K562 (cell line): ENCODE measurements at regions not wholly inside any gene's neighbourhood (a gene's known extent, or its start where the extent isn't known, plus 50 kb on each side); places are given as distances from the start of the nearest gene placed in this dataset.
A peak's percentile ranks its signal among the peaks of the same experiment; 100 is the strongest.

Experiments
- ATAC-seq: fragments of 200-7000 bp; cut with Tn5 transposase; 3 replicates; pipeline ENCODE4 v1.9.1; 2020; ENCODE audit warnings: moderate library complexity
- BruUV-seq: library from RNA; stranded (reverse); fragments of 400-500 nt; replicated peaks from 2 replicates; lab custom pipeline; 2021; lab: Mats Ljungman, UMichigan
- CTCF ChIA-PET: fragments of 300-600 bp; formaldehyde crosslinking; extraction: SDS; loops from one replicate; lab custom pipeline; 2021; ENCODE audit warnings: low intra/inter-chr PET ratio; lab: Yijun Ruan, JAX
- POLR2A ChIA-PET: fragments of 300-600, 350-650 bp; sonication (Branson Sonifier 250); formaldehyde crosslinking; extraction: SDS; loops from one replicate; lab custom pipeline; 2021; ENCODE audit warnings: antibody characterized with exemption, inconsistent platforms; lab: Yijun Ruan, JAX
- DNase-seq, 4 experiments: peaks; one replicate each; pipeline versions ENCODE4 v3.0.0 to v3.0.0-alpha.2; 2011 to 2018; ENCODE audit warnings: low spot score in 3 of 4, mixed read lengths in 3 of 4; ENCODE audit errors: extremely low read depth in 1 of 4
- FAIRE-seq: peaks from 2 replicates; lab custom pipeline; 2011; peaks lifted over from hg19 to GRCh38; lab: Jason Lieb, UNC
- H2AFZ ChIP-seq: 2 replicates; pipeline ENCODE4 v1.6.0; 2011; ENCODE audit warnings: low read depth, low read length, control low read depth, inconsistent platforms
- H3K27ac ChIP-seq: fragments of 200-600 bp; 3 replicates; pipeline ENCODE4 v1.8.0; 2011; ENCODE audit warnings: low read depth, mild to moderate bottlenecking, control low read depth, inconsistent platforms, low read length, moderate library complexity, mixed read lengths; ENCODE audit errors: extremely low read depth
- H3K27me3 ChIP-seq, 2 experiments: fragments of 300-600 bp in 1 of 2; 2 replicates in 1 of 2; 3 replicates in 1 of 2; pipeline versions ENCODE4 v1.6.0 to v1.8.0; 2011; ENCODE audit warnings: inconsistent platforms in 2 of 2, low read length in 2 of 2, mild to moderate bottlenecking in 1 of 2, mixed read lengths in 1 of 2, moderate library complexity in 1 of 2; ENCODE audit not compliant: control insufficient read depth in 2 of 2, insufficient read depth in 2 of 2
- H3K36me3 ChIP-seq: fragments of 300-600 bp; 3 replicates; pipeline ENCODE4 v1.8.0; 2011; ENCODE audit warnings: mild to moderate bottlenecking, low read length, inconsistent platforms; ENCODE audit not compliant: control insufficient read depth, insufficient read depth
- H3K4me1 ChIP-seq, 2 experiments: fragments of 200-600 bp in 1 of 2; replicated peaks in 1 of 2; 2 replicates in 1 of 2; 3 replicates in 1 of 2; pipeline versions ENCODE4 v1.5.1 to v1.8.0; 2011; ENCODE audit warnings: inconsistent platforms in 2 of 2, low read length in 2 of 2, mild to moderate bottlenecking in 1 of 2, mixed read lengths in 1 of 2, moderate library complexity in 1 of 2; ENCODE audit not compliant: control insufficient read depth in 2 of 2, insufficient read depth in 2 of 2
- H3K4me2 ChIP-seq: 2 replicates; pipeline ENCODE4 v1.6.1; 2011; ENCODE audit warnings: low read length, control low read depth, inconsistent platforms, mixed read lengths; ENCODE audit not compliant: insufficient read depth
- H3K4me3 ChIP-seq: fragments of 200-600 bp; sonication (generic), shearing (Covaris generic); 2 replicates; pipeline ENCODE4 v1.5.1; 2016; ENCODE audit warnings: control low read depth, inconsistent platforms
- H3K79me2 ChIP-seq: fragments of 200-600 bp; 3 replicates; pipeline ENCODE4 v1.8.0; 2011; ENCODE audit warnings: low read length, inconsistent platforms; ENCODE audit not compliant: control insufficient read depth, insufficient read depth
- H3K9ac ChIP-seq, 2 experiments: 2 replicates each; pipeline versions ENCODE4 v1.6.0 to v1.6.1; 2011; ENCODE audit warnings: low read depth in 2 of 2, low read length in 2 of 2, control low read depth in 1 of 2, inconsistent platforms in 1 of 2, mild to moderate bottlenecking in 1 of 2, mixed read lengths in 1 of 2; ENCODE audit not compliant: insufficient read depth in 1 of 2
- H3K9me1 ChIP-seq: one replicate; pipeline ENCODE4 v1.6.0; 2011; ENCODE audit warnings: inconsistent platforms, mild to moderate bottlenecking, low read length, moderate library complexity; ENCODE audit not compliant: control insufficient read depth, insufficient read depth
- H3K9me3 ChIP-seq: replicated peaks from 2 replicates; pipeline ENCODE4 v1.5.1; 2011; ENCODE audit warnings: low read depth, low read length, inconsistent platforms; ENCODE audit not compliant: control insufficient read depth, insufficient read depth
- H4K20me1 ChIP-seq: replicated peaks from 2 replicates; pipeline ENCODE4 v1.6.1; 2011; ENCODE audit warnings: low read length, inconsistent platforms, mixed read lengths; ENCODE audit not compliant: control insufficient read depth, insufficient read depth
- CEBPB ChIP-seq: fragments of 450-650 bp; IDR thresholded peaks from 2 replicates; pipeline ENCODE4 v1.6.1; 2016; ENCODE audit warnings: missing genetic modification characterization, missing compliant biosample characterization
- CEBPG ChIP-seq, 3 experiments: fragments of 200-800 bp in 1 of 3; sonication (Bioruptor generic) in 1 of 3; sonication (generic) in 1 of 3; formaldehyde crosslinking in 1 of 3; IDR thresholded peaks in 2 of 3; conservative IDR thresholded peaks in 1 of 3; 2 replicates each; pipeline versions ENCODE4 v1.6.1 to v1.8.0; 2016 to 2022; ENCODE audit warnings: missing compliant biosample characterization in 2 of 3, missing genetic modification characterization in 2 of 3, mild to moderate bottlenecking in 1 of 3, missing genetic modification reagents in 1 of 3
- HNRNPL ChIP-seq: fragments of 200-400 bp; formaldehyde crosslinking; IDR thresholded peaks from 2 replicates; pipeline ENCODE4 v1.6.1; 2017; ENCODE audit warnings: low read depth, mild to moderate bottlenecking, low read length
- NELFE ChIP-seq: IDR thresholded peaks from 2 replicates; pipeline ENCODE4 v1.6.1; 2011; ENCODE audit warnings: mild to moderate bottlenecking; ENCODE audit not compliant: insufficient read depth, insufficient read length
- PHB2 ChIP-seq: fragments of 450-650 bp; IDR thresholded peaks from 2 replicates; pipeline ENCODE4 v1.6.1; 2017; ENCODE audit warnings: low read depth
- SIN3B ChIP-seq: fragments of 450-650 bp; IDR thresholded peaks from 2 replicates; pipeline ENCODE4 v1.6.1; 2017; ENCODE audit warnings: low read depth, mild to moderate bottlenecking, moderate library complexity
- WHSC1 ChIP-seq: IDR thresholded peaks from one replicate; pipeline ENCODE4 v1.6.1; 2012; ENCODE audit warnings: low read length, control low read depth, inconsistent platforms
- ZFP30 ChIP-seq: fragments of 250-450 bp; sonication (Bioruptor Pico); IDR thresholded peaks from 2 replicates; pipeline ENCODE4 v1.8.0; 2022; ENCODE audit warnings: moderate library complexity, mild to moderate bottlenecking, inconsistent platforms, borderline replicate concordance
- ZNF12 ChIP-seq: sonication (generic); formaldehyde crosslinking; IDR thresholded peaks from 2 replicates; pipeline ENCODE4 v1.4.0; 2020; ENCODE audit warnings: mild to moderate bottlenecking, missing genetic modification reagents
- ZNF408 ChIP-seq: fragments of 250-450 bp; sonication (Bioruptor Pico); IDR thresholded peaks from 2 replicates; pipeline ENCODE4 v1.4.0; 2020; ENCODE audit warnings: low read depth, mild to moderate bottlenecking, moderate library complexity
- ZNF609 ChIP-seq: sonication (generic); formaldehyde crosslinking; IDR thresholded peaks from 2 replicates; pipeline ENCODE4 v1.8.1; 2023; ENCODE audit warnings: missing genetic modification reagents, mild to moderate bottlenecking, borderline replicate concordance
- WGBS: fragments of 100-300 bp; shearing (Covaris generic); methylation state at CpG from one replicate; pipeline ENCODE4 v1.1.6; 2016; ENCODE audit warnings: low coverage, mixed read lengths; ENCODE audit not compliant: insufficient coverage; ENCODE audit errors: missing lambda C conversion rate; 5-methylcytosine and 5-hydroxymethylcytosine counted together
- in situ Hi-C: fragments of 300-500 bp; cut with MboI; formaldehyde crosslinking; loops from 4 replicates; pipeline ENCODE4 v1.15.0; 2018; ENCODE audit warnings: inconsistent platforms, mixed read lengths
- intact Hi-C: fragments of 100-400 bp; cut with micrococcal nuclease; formaldehyde crosslinking; loops from 2 replicates; pipeline ENCODE4 v1.14.2; 2022
- TF ChIP-seq, protein P1 (sequence below): fragments of 250-450 bp; sonication (Bioruptor Pico); IDR thresholded peaks from 2 replicates; pipeline ENCODE4 v1.8.0; 2021; ENCODE audit warnings: borderline replicate concordance, mild to moderate bottlenecking, moderate library complexity; ENCODE audit not compliant: poor library complexity, severe bottlenecking
- TF ChIP-seq, protein P2 (sequence below), 2 experiments: fragments of 450-650 bp in 1 of 2; sonication (generic) in 1 of 2; formaldehyde crosslinking in 1 of 2; IDR thresholded peaks in 1 of 2; conservative IDR thresholded peaks in 1 of 2; 2 replicates each; pipeline versions ENCODE4 v1.6.1 to v1.8.1; 2016 to 2023; ENCODE audit warnings: mild to moderate bottlenecking in 2 of 2, moderate library complexity in 2 of 2, inconsistent platforms in 1 of 2, missing genetic modification reagents in 1 of 2

GRCh38 chr2:176446718-176447414 is 177.6 kb downstream of the MTX2 start (continued):
- TF ChIP-seq SIN3B (no peak), ZNF609 (CRISPR knock-in tag) (no peak)
- TF ChIP-seq, all 486 proteins: peak for 0

GRCh38 chr2:176447616-176448015 is 178.4 kb downstream of the MTX2 start:
- DNase-seq, result peak in 1 of 4 experiments; percentile 10
- no peak overlapping the region for H3K4me3 ChIP-seq
- no peaks in the 10 kb centered on the region for H3K9me1 ChIP-seq
- no peak for ATAC-seq
- peaks cover 0 to 3% of the 10 kb centered on the region in 2 experiments; a peak in 2 of 5 replicates for H3K27me3 ChIP-seq
- H4K20me1 ChIP-seq, result no peaks in the 10 kb centered on the region
- POLR2A ChIA-PET, result interaction anchor here (0.9 to 1.2 kb wide), 3 partner anchors 9 to 315 kb away, joined by 3 read pairs; no protein-coding TSS in a partner anchor
- H3K36me3 ChIP-seq, result no peaks in the 10 kb centered on the region
- no peak overlapping the region for H3K9ac ChIP-seq
- intact Hi-C loops, result no loop called here
- CTCF ChIA-PET, result no interaction called here
- no peak overlapping the region for H3K27ac ChIP-seq
- H3K79me2 ChIP-seq, result no peaks in the 10 kb centered on the region
- no peaks in the 10 kb centered on the region for H3K4me1 ChIP-seq
- 0% methylated on average over 1 of the region's 1 CpG for WGBS
- no peak overlapping the region for H3K4me2 ChIP-seq
- FAIRE-seq, result no peak
- no TSS peak for BruUV-seq
- no peak overlapping the region for H2AFZ ChIP-seq
- H3K9me3 ChIP-seq, result no peaks in the 10 kb centered on the region
- in situ Hi-C loops, result no loop called here
- TF ChIP-seq, protein P1, sequence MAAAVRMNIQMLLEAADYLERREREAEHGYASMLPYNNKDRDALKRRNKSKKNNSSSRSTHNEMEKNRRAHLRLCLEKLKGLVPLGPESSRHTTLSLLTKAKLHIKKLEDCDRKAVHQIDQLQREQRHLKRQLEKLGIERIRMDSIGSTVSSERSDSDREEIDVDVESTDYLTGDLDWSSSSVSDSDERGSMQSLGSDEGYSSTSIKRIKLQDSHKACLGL (CRISPR knock-in tag), result no peak
- no peak for TF ChIP-seq HNRNPL
- no peak for TF ChIP-seq WHSC1
- TF ChIP-seq CEBPG (CRISPR knock-in tag; IDR thresholded peaks at IDR 0.05), result no peak
- peak; percentile 62 to 83 for TF ChIP-seq CEBPG (tag; conservative IDR thresholded peaks at IDR 0.05 in 1 of 2, IDR thresholded peaks at IDR 0.05 in 1 of 2)
- TF ChIP-seq PHB2, result no peak
- TF ChIP-seq, protein P2, sequence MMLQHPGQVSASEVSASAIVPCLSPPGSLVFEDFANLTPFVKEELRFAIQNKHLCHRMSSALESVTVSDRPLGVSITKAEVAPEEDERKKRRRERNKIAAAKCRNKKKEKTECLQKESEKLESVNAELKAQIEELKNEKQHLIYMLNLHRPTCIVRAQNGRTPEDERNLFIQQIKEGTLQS (IDR thresholded peaks at IDR 0.05), result no peak
- TF ChIP-seq, protein P2 (CRISPR knock-in tag; conservative IDR thresholded peaks at IDR 0.05), result no peak
- no peak for TF ChIP-seq ZNF12 (CRISPR knock-in tag)
- TF ChIP-seq NELFE, result no peak
- no peak for TF ChIP-seq ZNF408 (CRISPR knock-in tag)
- TF ChIP-seq ZFP30 (CRISPR knock-in tag), result no peak
- peak; percentile 61 for TF ChIP-seq CEBPB (tag)
